ENCODE measurements at regions not wholly inside any gene's neighbourhood (a gene's known extent, or its start where the extent isn't known, plus 50 kb on each side); places are given as distances from the start of the nearest gene placed in this dataset.

DNA sequence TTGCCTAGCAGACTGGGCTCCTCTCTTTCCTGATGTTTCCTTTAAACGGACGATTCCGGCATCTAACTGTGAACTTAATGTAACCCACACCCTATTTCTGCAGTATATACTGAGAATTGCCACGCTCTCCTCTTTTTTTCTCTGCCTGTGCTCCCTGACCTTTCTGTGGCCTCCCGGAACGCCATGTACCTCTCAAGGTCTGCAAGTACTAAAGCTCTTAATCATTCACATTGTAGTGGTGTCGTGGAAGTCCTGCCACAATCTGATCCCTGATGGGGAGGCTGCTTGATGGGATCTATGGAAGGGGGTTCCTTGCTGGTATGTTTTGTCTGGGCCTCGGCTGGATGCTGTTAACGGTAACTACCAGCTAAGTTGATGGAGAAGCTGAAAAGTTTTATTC, 302.9 kb upstream of the EPHA5 start:
- no peak for DNase-seq

DNA sequence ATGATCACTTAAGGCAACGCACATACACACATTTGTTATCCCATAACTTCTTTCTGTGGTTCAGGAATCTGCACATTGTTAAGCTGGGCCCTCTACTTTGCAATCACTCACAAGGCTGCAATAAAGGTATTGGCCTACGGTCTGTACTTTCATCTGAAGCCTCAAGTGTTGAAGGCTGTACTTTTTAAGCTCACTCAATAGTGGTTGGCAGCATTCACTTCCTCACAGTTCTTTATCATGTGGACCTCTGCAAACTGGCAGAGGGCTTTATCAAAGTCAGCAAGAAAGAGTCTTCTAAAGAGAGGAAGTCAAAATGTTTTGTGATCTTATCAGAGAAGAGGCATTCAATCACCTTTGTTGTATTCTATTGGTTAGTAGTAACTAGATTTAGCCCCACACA, 301.4 kb upstream of the EPHA5 start:
- no peak for DNase-seq

DNA sequence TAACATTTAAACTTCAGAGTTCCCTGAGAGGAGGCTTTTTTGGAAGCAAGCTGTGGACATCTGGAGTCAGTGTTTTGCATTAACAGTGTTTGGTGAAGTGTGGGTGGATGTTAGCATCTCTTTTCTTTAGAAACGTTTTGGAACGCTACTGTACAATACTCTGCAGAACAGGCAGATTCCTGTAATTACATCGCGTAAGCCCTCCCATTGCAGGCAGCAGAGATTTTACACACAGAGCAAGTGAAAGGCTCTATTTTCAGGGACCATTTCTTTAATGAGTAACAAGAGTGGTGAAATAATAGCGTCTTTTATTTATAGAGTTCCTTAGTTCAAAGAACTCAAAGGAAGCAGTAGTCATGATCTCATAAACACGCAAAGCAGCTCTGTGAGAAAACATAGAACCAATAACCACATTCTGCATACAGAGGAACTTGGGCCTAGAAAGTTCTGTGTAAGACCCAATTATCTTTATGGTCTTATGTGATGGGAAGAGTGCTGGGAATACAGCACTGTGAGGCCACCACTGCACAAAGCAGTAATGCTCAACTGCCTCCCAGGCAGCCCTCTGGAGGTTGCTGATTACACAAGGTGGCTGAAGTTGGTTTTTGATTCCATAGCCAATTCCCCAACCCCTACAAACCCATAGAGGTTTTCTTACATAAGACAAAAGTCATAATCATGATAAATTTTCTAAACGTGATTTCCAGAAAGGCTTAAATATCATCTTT, 298.7 kb upstream of the EPHA5 start:
- DNase-seq: no peak

DNA sequence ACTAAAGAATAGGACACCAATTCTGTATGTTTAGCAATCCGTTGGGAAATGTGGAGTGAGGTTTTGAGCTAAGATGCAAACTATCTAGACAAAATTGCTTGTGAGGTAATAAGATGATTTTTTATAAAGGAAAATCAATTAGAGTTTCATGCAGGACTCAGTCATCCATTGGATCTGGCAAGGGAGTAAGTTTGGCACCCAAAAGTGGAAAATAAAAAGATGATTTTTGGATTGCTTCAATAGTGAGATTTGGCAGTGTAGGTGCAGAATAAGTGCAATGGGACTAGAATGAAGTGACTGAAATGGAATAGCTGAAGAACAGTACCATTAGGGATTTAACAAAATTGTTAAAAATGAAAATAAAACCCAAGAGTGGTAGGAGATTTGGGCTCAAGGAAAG, 290.5 kb upstream of the EPHA5 start:
- DNase-seq: no peak

DNA sequence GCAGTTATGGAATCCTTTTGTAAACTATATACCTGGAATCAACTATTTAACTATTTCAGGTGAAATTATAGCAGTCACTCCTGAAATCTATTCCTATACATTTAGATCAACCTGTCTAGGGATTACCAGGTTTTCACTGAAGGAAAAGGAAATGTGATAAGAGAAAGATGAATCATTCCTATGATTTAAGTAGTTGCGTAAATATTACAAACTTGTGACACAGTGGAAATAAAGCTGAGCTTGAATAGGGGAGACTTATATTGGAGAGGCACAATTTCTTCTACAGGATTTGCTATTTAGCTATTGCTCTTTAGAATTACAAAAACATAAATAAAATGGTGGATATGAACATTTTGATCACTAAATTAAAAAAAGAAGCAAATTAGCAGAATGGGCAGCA, 284.1 kb upstream of the EPHA5 start:
- no peak for DNase-seq

DNA sequence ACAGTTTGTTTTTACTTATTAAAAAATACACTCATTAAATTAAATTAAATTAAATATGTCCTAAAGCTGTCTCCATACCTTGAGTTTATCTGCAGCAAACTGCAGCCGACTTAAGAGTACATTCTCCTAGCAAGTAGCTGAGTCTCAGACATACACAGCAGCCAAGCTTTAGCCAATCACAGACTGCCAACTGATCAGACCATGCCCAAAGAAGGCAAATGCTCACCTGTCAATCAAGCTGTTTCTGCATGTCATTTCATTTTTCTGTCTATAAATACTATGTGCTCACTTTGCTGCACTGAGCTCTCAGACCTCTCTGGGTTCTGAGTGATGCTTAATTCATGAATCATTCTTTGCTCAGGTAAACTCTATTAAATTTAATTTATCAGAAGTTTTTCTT, 280.9 kb upstream of the EPHA5 start:
- DNase-seq: no peak

- DNase-seq: no peak
Observed at GRCh38 chr4:65943076-65943475, 272.8 kb upstream of the EPHA5 start.

DNA sequence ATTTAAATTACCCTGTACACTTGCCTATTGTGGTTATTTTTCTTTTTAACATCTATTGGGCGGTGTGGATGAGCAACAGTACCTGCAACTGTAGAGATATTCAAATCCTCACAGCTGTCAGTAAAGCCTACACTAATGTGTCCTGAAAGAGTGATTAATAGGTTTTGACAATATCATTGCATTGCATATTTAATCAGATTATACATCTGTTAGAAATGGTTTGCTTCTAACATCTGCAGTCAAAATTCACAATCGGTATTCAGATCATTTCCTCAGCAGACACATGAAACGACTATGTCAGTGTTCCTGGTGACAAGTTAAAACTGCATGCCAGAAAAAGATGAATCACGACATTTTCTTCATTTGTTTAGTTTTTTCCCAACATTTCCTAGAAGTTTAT, 254.6 kb upstream of the EPHA5 start:
- DNase-seq: no peak

- no peak for DNase-seq
Observed at GRCh38 chr4:65923616-65924015, 253.3 kb upstream of the EPHA5 start.

DNA sequence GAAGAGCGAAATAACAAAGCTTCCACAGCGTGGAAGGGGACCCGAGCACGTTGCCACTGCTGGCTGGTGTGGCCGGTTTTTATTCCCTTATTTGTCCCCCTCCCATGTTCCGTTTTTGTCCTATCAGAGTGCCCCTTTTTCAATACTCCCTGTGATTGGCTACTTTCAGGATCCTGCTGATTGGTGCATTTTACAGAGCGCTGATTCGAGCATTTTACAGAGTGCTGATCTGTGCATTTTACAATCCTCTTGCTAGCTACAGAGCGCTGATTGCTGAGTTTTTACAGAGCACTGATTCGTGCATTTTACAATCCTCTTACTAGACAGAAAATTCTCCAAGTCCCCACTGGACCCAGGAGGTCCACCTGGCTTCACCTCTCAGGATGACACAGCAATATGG, 250.9 kb upstream of the EPHA5 start:
- no peak for DNase-seq

DNA sequence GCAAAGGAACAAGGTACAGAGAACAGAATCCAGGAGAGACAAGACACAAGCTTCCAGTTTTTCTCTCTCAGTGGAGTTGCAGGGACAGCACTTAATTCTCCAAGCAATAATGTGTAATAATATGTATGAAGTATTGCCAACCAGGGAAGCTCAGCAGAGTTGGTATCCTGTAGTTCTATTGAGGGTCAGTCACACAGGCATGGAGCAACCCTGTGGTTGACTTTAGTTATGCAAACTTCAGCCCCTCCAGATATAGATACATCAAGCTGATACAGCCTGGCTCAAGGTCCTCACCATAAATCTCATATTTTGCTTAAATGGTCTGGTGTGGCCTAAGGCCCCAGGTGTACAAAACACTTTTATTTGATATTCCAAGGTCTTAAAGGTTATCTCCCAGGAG, 248.6 kb upstream of the EPHA5 start:
- no peak for DNase-seq

GRCh38 chr4:65918212-65918611, 247.9 kb upstream of the EPHA5 start:
- DNase-seq: no peak

- DNase-seq: no peak
Observed at GRCh38 chr4:65917486-65917885, 247.2 kb upstream of the EPHA5 start.

DNA sequence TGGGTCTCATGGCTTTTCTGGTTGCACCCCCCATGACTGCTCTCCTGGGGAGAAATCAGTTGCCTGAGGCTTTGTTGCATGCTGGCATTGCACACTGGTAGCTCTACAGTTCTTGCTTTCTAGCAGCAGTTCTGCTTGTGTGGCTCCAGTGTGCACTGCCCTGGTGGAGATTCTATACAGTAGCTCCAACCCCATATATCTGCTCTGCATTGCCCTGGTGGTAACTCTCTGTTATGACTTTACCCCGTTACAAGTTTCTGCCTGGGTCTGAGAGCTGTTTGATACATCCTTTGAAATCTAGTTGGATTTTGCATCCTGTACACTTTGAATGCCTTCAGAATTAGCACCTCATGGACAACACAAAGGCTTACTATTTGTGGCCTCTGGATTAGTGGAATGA, 241.4 kb upstream of the EPHA5 start:
- DNase-seq: no peak

- no peak for DNase-seq
Observed at GRCh38 chr4:65893957-65894755, 223.9 kb upstream of the EPHA5 start.

GRCh38 chr4:65893271-65893670, 223.0 kb upstream of the EPHA5 start:
- DNase-seq: no peak

- no peak for DNase-seq
Observed at GRCh38 chr4:65880594-65880993, 210.3 kb upstream of the EPHA5 start.

DNA sequence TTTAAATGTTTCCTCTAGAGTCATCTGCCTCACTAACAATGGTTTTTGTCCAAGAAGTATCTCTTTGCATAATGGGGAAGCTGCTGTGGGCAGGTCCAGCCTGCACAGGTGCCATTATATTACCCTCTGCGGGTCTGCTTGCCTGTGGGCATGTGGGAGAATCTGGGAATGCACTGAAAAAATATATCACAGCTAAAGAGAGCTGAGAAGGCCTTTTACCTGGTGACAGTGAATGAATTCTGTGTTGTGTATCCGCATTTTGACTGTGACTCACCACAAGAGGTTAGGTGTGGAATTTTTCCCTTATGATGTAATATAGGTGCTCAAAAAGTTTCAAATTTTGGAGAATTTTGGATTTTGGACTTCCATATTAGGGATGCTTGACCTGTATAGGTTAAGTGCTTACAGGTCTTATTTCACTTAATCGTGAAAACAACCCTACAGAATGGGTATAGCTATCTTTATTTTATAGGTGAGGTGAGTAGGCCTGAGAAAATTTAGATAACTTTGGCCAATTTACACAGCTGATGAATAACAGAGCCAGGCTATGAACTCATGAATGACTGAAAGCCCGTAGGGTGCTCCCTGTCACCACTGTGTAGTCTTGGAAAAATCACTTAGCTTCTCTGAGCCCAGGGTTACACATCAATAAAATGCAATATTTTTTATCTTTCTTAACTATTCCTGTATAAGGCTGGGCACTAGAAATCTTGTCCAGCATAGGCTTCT, 198.0 kb upstream of the EPHA5 start:
- DNase-seq: no peak

DNA sequence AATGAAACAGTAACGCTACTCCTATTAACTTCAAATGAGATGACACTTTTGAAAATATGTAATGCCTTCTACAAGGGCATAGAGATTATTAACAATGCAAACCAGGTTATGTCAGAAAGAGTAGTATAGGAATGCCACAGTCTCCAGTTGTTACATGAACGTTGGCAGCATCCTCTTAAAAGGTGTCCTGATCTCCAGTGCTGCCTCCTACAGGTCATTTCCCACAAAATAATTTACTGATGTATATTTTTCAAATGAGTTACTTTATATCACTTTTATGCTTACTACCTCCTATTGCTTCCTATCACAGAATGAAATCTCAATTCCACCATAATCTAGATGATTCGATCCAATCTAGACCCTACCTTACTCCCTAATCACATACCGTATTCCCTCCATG, 195.2 kb upstream of the EPHA5 start:
- no peak for DNase-seq

DNA sequence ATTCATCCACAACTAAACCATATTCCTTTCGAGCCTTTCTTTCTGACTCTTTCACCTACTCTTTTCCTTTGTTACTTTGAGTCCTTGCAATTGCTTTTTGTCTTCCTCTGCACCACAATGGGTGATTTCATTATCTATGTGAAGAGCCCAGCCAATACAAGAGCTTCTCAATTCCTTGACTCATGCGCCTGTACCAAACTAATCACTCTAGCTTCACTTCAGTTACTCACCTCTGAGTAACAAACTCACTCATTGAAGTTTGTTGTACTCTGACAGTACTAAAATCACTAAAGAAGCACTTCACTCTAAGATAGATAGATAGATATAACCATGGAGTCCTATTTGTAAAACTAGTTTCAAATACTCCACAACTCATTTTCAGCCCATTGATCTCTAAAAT, 191.7 kb upstream of the EPHA5 start:
- no peak for DNase-seq

- no peak for DNase-seq
Observed at GRCh38 chr4:65845199-65845773, 175.0 kb upstream of the EPHA5 start.

GRCh38 chr4:65839164-65839931, 169.1 kb upstream of the EPHA5 start:
- no peak for DNase-seq

- DNase-seq: no peak
Observed at GRCh38 chr4:65834707-65835106, 164.4 kb upstream of the EPHA5 start.
